Stimulated activated CD8-positive, alpha-beta memory T cell treated with anti-CD3 and anti-CD28 coated beads, Interleukin-12 subunit alpha, Interleukin-12 subunit beta, amount 100 ng/mL, for 4 hours (primary cell): ENCODE measurements at regions not wholly inside any gene's neighbourhood (a gene's known extent, or its start where the extent isn't known, plus 50 kb on each side); places are given as distances from the start of the nearest gene placed in this dataset.
A peak's percentile ranks its signal among the peaks of the same experiment; 100 is the strongest.

Source experiments
- DNase-seq: peaks from one replicate; pipeline ENCODE4 v3.0.0-alpha.2; 2020; ENCODE audit warnings: low read depth

DNA sequence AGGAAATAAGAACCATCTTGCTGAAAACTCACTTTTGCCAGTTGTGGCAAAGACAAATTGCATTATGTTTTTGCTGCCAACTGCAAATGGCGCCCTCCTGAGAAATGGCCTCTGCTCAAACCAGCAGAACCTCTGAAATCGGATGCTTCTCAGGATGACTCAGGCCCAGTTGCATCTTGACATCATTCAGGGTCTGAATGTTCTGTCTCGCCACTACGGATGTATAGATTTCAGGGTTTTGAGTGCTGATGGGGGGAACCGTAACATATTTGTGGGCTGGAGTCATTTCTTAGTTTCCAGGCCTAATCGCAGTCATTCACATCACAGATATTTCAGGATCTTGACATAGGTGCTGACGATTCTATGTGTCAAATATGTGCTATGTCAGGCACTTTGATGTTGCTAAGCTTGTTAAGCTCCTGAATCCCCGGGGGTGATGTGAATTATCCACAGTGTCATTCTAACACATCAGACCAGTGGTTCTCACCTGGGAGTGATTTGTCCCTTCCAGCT, 207.1 kb downstream of the NFATC2 start:
- no peak for DNase-seq

- no peak for DNase-seq
These were observed 207.9 kb downstream of the NFATC2 start for GRCh38 chr20:51334609-51335008.

DNA sequence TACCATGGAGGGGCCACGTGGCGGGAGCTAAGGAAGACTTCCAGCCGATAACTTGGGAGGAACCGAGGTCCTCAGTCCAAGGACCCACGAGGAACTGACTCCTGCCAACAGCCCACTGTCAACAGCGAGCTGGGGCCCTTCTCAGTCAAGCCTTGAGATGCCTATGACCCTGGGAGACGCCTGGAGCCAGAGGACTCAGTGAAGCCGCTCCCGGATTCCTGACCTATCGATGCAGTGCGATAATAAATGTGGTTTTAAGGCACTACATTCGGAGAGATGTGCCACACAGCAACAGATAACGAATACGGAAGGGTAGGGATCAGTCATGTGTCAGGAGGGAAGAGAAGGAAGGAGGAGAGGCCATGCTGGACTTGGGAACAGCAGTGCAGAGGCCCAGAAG, 208.5 kb downstream of the NFATC2 start:
- DNase-seq, result no peak

DNA sequence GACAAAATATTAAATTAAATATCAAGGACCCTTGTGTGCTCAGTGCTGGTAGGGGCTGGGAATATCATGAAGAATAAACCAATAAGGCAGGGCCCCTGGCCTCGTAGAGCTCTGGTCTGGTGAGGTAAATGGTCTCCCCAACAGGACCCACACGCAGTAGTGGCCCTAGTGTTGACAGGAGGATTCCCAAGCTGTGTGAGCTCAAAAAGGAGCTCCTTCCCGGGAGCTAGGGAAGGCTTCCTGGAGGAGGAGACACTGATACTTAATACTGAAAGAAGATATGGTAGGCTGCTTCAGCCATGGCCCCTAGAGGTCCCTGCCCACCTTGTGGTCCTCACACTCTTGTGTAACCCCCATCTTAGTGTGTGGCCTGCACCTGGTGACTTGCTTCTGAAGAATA, 209.1 kb downstream of the NFATC2 start:
- DNase-seq, result no peak

DNA sequence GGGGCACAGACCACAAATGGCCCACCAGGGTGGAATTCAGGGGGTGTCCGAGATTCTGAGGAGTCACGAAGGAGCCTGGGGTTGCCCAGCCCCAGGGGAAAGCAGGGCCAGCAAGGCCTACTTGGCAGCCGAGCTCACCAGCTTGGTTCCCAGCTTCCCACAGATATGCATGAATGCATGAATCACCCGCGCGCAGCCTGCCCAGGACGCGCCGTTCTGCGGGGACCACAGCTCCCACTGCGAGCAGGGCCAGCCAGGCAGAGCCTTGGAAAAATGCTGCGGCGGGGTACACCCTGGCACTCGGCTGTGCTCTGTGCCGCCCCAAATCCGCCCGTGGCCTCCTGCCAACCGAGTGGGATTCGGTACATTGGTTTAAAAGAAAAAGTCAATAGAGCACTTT, 211.0 kb downstream of the NFATC2 start:
- DNase-seq, result no peak

DNA sequence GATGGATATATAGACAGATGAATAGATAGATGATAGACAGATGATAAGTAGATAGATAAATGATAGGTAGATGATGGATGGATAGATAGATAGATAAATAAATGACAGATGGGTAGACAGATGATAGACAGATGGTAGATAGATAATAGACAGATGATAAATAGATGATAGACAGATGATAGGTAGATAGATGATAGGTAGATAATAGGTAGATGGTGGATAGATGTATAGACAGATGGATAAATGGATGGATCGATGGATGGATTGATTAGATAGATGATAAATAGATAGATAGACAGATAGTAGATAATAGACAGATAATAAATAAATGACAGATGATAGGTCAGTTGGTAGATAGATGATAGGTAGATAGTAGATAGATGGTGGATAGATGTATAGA, 212.7 kb downstream of the NFATC2 start:
- DNase-seq, result no peak

DNA sequence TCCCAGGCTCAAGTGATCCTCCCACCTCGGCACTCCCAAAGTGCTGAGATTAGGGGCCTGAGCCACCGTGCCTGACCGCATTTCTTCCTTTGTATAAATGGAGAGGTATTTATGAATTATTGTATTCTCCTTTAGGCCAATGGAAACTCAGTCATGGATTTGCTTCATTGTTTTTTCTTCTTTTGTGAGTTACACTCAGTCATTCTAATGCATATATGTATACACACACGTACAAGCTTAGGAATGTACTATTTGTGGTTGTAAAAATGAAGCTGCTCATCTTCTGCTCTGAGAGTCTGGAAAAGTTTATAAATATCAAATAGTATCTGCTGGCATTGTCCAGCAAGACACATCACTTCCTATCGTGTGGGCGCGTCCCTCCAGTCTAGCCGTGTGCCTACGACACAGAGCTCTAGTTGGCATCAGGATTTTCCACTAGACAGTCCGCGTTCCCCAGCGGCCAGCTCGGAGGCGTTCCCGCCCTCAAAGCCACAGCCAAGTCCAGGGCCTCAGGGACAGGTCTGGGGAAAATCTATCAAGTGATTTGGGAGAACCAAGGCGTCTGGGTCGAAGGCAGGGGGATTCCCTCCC, 215.2 kb downstream of the NFATC2 start:
- DNase-seq, result no peak

DNA sequence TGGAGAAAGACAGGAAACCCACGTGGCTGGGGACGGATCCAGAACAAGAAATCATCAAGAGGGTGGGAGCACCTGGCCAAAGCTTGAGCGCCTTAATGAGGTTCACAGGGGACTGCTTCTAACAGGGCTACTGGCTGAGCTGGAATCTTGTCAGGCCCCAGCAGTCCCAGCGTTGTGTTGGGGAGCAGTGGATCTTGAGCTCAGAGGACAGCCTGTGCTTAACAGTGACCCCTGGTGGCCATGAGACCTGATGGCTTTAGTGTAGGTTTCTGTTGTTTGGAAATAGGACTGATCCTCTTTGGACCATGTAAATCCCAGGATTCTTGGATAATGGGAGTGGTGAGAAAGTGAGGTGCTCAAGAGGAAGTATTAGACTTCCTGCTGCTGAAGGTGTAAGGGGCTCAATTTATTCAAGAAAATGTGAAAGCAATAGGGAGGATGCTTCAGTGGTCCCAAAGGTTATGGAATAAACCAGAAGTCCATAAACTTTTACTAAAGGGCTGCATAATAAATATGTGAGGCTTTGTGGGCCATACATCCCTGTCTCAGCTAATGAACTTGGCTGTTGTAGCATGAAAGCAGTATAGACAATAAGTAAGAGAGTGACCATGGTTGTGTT, 216.2 kb downstream of the NFATC2 start:
- peak; percentile 6 for DNase-seq

DNA sequence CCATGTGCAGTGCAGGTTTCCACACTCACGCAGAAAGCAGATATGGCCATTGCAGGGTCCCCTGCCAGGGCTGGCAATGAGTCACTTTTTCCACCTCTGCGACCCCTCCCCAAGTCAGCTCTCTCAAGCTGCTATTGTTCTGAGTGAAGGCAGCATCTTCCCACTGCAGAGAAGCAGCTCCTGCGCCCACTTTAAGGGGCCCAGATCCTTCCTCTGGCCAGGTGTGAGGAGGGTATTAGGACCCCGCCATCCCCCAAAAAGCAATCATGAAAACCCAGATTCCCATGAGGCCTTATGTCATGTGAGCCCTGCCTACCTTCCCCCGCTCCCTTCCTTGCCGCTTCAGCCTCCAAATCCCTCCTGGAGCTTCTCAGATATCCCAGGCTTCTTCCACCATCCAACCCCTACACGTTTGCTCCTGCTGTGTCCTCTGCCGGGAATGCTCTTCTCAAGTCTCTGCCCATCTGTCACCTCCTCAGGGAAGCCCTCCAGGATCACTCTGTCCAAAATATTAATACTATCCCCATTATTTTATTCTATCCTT, 220.3 kb downstream of the NFATC2 start:
- no peak for DNase-seq

GRCh38 chr20:51321343-51322163, 221.0 kb downstream of the NFATC2 start:
- no peak for DNase-seq

DNA sequence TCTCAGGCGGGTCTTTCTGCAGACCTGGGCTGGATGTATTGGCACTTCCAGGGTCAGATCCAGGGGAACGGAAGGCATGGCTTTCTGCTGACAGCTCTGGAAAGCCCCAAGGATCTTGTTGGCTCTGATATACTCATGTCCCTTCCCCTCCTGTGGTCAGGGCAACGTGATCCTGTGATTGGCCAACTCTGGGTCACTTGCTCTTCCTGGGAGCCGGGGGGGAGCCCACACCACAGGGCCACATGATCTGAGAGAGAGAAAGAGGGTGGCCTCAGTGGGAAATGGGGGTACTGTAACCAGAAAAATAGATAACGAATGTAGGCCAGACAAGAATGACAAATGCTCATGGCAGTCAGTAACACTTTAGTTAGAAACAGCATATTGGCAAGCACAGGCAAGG, 223.0 kb downstream of the NFATC2 start:
- no peak for DNase-seq

GRCh38 chr20:51318058-51318949, 224.2 kb downstream of the NFATC2 start:
- no peak for DNase-seq

- no peak for DNase-seq
These were observed 227.1 kb downstream of the NFATC2 start for GRCh38 chr20:51315390-51315789.

GRCh38 chr20:51313358-51313827, 229.1 kb downstream of the NFATC2 start:
- no peak for DNase-seq

DNA sequence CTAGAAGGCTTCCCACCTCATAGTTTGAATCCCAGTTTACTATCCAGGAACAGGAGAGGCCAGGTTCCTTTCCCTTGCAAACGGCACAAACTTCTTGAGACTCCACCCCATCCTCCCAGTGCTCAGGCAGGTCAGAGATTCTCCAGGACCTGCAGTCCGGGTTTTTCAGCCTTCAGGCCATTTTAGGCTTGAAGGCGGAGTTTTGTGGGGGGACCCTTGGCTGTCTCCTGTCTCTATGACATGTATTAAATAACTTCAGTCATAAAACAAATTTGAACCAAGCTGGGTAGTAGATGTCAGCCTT, 230.1 kb downstream of the NFATC2 start:
- DNase-seq, result no peak

DNA sequence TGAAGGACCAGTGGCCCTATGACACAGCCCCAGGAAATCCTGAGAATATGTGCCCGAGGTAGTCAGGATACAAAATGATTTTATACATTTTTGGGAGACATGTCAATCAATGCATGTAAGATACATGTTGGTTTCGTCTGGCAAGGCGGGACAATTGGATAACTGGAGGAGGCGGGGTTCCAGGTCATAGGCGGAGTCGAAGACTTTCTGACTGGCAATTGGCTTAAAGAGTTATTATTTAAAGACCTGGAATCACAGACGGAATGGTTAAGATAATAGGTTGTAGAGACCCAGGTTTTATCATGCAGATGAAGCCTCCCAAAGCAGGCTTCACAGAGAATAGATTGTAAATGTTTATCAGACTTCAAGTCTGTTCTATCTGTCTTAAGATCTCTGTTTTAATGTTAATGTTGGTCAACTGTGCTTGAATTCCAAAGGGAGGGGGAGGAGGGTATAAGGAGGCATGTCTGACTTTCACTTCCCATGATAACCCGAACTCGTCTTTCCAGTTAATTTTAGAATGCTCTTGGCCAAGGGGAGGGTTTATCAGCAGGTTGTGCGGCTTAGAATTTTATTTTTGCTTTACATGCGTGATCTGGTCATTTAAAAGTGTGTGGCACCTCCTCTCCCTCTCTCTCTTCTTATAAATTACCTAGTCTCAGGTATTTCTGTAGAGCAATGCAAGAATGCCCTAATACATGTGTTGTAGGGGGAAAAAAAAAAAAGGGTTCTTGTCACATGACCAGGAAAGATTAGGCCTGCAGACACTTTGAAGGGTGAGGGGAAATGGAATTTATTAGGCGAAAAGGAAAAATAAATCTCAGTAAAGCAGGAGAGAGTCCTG, 230.7 kb downstream of the NFATC2 start:
- DNase-seq, result no peak

- no peak for DNase-seq
These were observed 232.3 kb downstream of the NFATC2 start for GRCh38 chr20:51310216-51310615.

GRCh38 chr20:51309128-51309527, 233.4 kb downstream of the NFATC2 start:
- DNase-seq, result no peak

DNA sequence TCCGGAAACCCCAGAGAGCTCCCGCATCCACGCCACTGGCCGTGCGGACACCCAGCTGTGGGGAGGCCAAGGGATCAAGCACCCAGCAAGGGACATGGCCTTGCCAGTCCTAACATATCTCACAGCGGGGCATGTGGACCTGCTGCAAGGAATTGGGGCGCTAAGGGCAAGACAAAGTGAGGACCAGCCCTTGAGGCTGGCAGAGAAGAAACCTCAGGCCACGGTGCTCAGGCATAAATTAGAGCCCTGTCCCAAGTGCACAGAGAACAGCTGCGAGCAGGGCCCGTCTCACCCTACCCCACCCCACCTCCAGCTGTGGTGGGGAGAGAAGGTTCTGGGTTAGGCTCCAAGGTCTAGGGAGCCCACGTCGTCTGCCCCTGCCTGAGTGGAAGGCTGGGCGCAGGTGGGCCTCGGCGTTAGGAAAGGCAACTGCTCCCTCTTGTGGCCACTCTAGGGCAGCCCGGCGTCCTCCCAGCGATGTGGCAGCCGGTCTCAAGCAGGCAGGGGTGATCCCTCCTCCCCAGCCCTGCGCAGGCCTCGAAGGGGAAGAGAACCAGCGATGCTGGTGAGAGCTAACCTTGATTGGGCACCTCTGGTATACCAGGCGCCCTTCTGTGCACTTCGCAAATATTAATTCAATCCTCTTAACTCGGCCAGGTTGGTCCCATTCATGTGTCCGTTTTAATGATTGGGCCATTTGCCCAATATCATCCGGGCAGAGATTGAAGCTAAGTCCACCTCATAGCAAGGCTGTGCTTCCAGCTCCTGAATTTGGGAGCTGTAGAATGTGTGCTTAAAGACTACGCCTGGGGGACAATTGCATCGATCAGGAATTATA, 235.8 kb downstream of the NFATC2 start:
- DNase-seq, result peak; percentile 38

- DNase-seq, result no peak
These were observed 236.4 kb downstream of the NFATC2 start for GRCh38 chr20:51306081-51306480.
